Thyroid gland (tissue), 4 donors: ENCODE measurements at regions not wholly inside any gene's neighbourhood (a gene's known extent, or its start where the extent isn't known, plus 50 kb on each side); places are given as distances from the start of the nearest gene placed in this dataset.

ENCODE experiments used
- DNase-seq, 2 donors: peaks; one replicate each; pipeline ENCODE4 v3.0.0-alpha.2; 2019
- H3K27ac ChIP-seq, 3 donors: fragments of 200-600 bp; sonication (generic); 1 replicate in 2 of 3; 2 replicates in 1 of 3; pipeline ENCODE4 v1.5.1; 2016 to 2019; ENCODE audit warnings: mild to moderate bottlenecking in 1 of 3, moderate library complexity in 1 of 3
- H3K27me3 ChIP-seq: fragments of 200-600 bp; sonication (generic); one replicate; pipeline ENCODE4 v1.5.1; 2019
- H3K36me3 ChIP-seq, 2 donors: fragments of 200-600 bp; sonication (generic); one replicate each; pipeline ENCODE4 v1.5.1; 2016 to 2019
- H3K4me1 ChIP-seq, 2 donors: fragments of 200-600 bp; sonication (generic); one replicate each; pipeline ENCODE4 v1.5.1; 2017 to 2019
- H3K4me3 ChIP-seq, 3 donors: fragments of 200-600 bp; sonication (generic); replicated peaks in 1 of 3; 1 replicate in 2 of 3; 2 replicates in 1 of 3; pipeline ENCODE4 v1.5.1; 2016; ENCODE audit warnings: mild to moderate bottlenecking in 1 of 3
- H3K9me3 ChIP-seq: fragments of 200-600 bp; sonication (generic); one replicate; pipeline ENCODE4 v1.5.1; 2017
- CTCF ChIP-seq, 6 experiments: fragments of 200-600 bp in 3 of 6; fragments of 450-650 bp in 3 of 6; sonication (generic) in 3 of 6; IDR thresholded peaks; one replicate each; pipeline ENCODE4 v1.5.1; 2016 to 2019; ENCODE audit warnings: antibody characterized with exemption in 6 of 6, mild to moderate bottlenecking in 2 of 6, inconsistent platforms in 1 of 6, moderate library complexity in 1 of 6
- POLR2A ChIP-seq, 2 donors: fragments of 450-650 bp; IDR thresholded peaks; one replicate each; pipeline ENCODE4 v1.6.1; 2017; ENCODE audit warnings: antibody characterized with exemption in 2 of 2, mild to moderate bottlenecking in 2 of 2, moderate library complexity in 1 of 2
- WGBS, 2 donors: methylation state at CpG; one replicate each; pipeline ENCODE4 v1.1.5; 2017; 5-methylcytosine and 5-hydroxymethylcytosine counted together
- intact Hi-C: fragments of 100-400 bp; cut with DNase I; formaldehyde crosslinking; loops from one replicate; pipeline ENCODE4 v1.15.1; 2023

DNA sequence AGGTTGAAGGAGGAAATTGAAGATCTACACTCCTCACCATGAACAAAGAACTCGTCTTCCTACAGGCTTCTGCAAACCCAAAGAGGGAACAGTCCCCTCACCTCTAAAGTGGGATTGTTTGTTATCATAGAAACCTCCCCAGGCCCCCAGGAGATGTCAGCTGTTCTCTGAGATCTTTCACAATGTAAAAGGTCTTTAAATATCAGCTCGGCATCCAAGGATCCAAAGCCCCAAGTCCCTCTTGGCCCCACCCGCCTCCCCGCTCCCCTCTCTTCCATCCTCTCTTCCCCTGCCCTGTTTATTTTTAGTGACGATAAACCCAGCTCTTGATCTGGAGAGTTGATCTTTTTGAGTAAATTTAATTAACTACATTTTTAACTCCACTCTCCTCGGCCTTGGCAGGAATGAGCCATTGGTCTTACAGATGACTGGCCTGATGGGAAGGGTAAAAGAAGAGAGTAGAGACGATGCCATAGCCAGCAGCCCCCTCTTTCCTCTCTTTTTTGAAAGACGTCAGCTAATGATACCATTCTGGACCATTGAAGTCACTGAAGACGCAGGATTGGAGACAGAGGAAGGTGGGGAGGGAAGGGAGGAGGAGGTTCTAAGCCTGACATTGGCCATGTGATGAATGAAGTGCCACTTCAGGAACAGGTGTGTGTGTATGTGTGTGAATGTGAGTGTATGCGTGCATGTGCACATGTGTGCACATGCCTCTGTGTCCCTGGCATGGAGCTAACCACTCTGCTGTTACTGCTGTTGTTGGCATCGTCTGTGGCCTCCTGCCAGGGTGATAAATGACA lies 521.8 kb downstream of the NTRK3 start:
- 77 to 80% methylated on average over 11 of the region's 11 CpGs for whole genome bisulfite sequencing, 2 donors
- H3K36me3 ChIP-seq = no peaks in the 10 kb centered on the region
- no peaks in the 10 kb centered on the region for H3K27me3 ChIP-seq
- TF ChIP-seq POLR2A (IDR thresholded peaks at IDR 0.05) (no peak), CTCF (IDR thresholded peaks at IDR 0.05) (no peak)
- intact Hi-C loops = no loop called here
- no peaks in the 10 kb centered on the region for H3K9me3 ChIP-seq
- H3K4me3 ChIP-seq = no peak overlapping the region
- H3K27ac ChIP-seq = no peak overlapping the region
- H3K4me1 ChIP-seq = no peaks in the 10 kb centered on the region
- no peak for DNase-seq

DNA sequence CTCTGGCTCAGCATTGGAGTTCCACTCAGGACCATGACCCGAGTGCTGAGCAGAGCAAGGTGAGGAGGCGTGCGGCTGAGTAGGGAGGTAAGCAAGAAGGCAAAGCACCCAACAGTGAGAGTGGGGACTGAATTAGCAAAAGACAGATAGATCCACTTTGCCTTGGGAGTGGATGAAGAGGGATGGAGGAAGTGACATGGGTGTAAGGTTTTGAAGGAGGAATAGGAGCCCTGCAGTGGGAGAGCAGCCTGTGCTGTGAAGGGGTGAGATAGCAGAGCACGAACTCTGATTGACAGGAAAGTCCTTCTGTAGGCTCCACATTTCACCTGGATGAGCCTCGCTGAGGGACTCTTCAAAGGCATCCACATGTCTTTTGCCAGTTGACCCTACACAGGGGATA lies 522.6 kb downstream of the NTRK3 start:
- Histone ChIP-seq H3K4me1 (no peaks in the 10 kb centered on the region), H3K36me3 (no peaks in the 10 kb centered on the region), H3K9me3 (no peaks in the 10 kb centered on the region), H3K27me3 (no peaks in the 10 kb centered on the region), H3K27ac (no peak overlapping the region), H3K4me3 (no peak overlapping the region)
- DNase-seq = no peak
- WGBS, 2 donors = 89 to 90% methylated on average over 5 of the region's 5 CpGs
- TF ChIP-seq POLR2A (IDR thresholded peaks at IDR 0.05) (no peak), CTCF (IDR thresholded peaks at IDR 0.05) (no peak)
- intact Hi-C loops = no loop called here

DNA sequence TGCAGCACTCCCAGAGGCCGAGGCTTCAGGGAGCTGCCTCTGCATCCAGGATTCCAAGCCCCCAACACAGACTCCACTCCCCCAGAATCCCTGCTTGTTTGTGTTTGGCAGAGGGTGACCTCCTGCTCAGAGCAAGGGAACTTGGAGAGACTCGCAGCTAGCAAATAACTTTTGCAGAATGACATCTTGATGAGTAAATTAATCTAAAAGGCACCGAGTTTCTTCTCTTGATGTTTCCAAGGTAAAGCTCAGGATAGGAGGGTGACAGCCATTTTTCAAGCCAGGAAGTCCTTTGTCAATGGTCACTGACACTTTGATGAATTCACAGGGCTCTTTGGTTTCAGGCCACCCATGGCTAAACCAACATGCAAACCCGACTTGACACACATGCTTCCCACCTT lies 523.0 kb downstream of the NTRK3 start:
- H3K36me3 ChIP-seq = no peaks in the 10 kb centered on the region
- no peaks in the 10 kb centered on the region for H3K9me3 ChIP-seq
- DNase-seq = no peak
- intact Hi-C loops = no loop called here
- TF ChIP-seq POLR2A (IDR thresholded peaks at IDR 0.05) (no peak), CTCF (IDR thresholded peaks at IDR 0.05) (no peak)
- H3K27ac ChIP-seq = no peak overlapping the region
- 45 to 47% methylated on average over 4 of the region's 4 CpGs for WGBS, 2 donors
- H3K27me3 ChIP-seq = no peaks in the 10 kb centered on the region
- no peaks in the 10 kb centered on the region for H3K4me1 ChIP-seq
- no peak overlapping the region for H3K4me3 ChIP-seq

DNA sequence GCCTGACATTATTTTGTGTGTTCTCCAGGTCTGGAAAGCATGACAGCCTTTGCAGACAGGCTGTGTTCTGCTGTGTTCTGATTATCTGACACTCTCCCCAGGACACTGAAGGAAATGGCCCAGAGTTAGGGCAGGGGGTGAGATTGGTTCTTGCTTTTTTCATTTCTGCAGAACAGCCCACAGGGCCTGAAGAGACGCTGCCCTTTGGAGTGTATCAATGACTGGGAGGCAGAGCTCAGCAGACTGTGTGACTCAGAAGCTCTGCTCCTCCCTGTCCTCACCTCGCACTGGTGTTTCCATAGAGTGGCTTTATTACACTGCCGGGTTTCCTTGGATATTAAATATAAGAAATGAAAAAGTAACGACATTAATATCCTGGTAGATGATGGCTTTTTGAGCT lies 523.6 kb downstream of the NTRK3 start:
- Histone ChIP-seq H3K4me3 (no peak overlapping the region), H3K9me3 (no peaks in the 10 kb centered on the region), H3K27ac (no peak overlapping the region), H3K27me3 (no peaks in the 10 kb centered on the region), H3K4me1 (no peaks in the 10 kb centered on the region), H3K36me3 (no peaks in the 10 kb centered on the region)
- WGBS, 2 donors = 47 to 53% methylated on average over 4 of the region's 4 CpGs
- intact Hi-C loops = no loop called here
- DNase-seq = no peak
- TF ChIP-seq POLR2A (IDR thresholded peaks at IDR 0.05) (no peak), CTCF (IDR thresholded peaks at IDR 0.05) (no peak)

GRCh38 chr15:87731630-87732029 lies 524.9 kb downstream of the NTRK3 start:
- no peak overlapping the region for H3K4me3 ChIP-seq
- no peak for DNase-seq
- TF ChIP-seq POLR2A (IDR thresholded peaks at IDR 0.05) (no peak), CTCF (IDR thresholded peaks at IDR 0.05) (no peak)
- no peak overlapping the region for H3K27ac ChIP-seq
- no peaks in the 10 kb centered on the region for H3K4me1 ChIP-seq
- intact Hi-C loops = no loop called here
- no peaks in the 10 kb centered on the region for H3K9me3 ChIP-seq
- H3K36me3 ChIP-seq = no peaks in the 10 kb centered on the region
- H3K27me3 ChIP-seq = no peaks in the 10 kb centered on the region
- 63 to 70% methylated on average over 3 of the region's 3 CpGs for WGBS, 2 donors
